ENCODE measurements at regions not wholly inside any gene's neighbourhood (a gene's known extent, or its start where the extent isn't known, plus 50 kb on each side); places are given as distances from the start of the nearest gene placed in this dataset.

- Histone ChIP-seq H3K36me3 (no peaks in the 10 kb centered on the region), H3K9me3 (no peaks in the 10 kb centered on the region), H3K4me1 (no peaks in the 10 kb centered on the region), H3K4me3 (no peak overlapping the region), H3K27me3 (no peaks in the 10 kb centered on the region), H3K27ac (no peak overlapping the region)
- TF ChIP-seq, protein P1, sequence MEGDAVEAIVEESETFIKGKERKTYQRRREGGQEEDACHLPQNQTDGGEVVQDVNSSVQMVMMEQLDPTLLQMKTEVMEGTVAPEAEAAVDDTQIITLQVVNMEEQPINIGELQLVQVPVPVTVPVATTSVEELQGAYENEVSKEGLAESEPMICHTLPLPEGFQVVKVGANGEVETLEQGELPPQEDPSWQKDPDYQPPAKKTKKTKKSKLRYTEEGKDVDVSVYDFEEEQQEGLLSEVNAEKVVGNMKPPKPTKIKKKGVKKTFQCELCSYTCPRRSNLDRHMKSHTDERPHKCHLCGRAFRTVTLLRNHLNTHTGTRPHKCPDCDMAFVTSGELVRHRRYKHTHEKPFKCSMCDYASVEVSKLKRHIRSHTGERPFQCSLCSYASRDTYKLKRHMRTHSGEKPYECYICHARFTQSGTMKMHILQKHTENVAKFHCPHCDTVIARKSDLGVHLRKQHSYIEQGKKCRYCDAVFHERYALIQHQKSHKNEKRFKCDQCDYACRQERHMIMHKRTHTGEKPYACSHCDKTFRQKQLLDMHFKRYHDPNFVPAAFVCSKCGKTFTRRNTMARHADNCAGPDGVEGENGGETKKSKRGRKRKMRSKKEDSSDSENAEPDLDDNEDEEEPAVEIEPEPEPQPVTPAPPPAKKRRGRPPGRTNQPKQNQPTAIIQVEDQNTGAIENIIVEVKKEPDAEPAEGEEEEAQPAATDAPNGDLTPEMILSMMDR (IDR thresholded peaks at IDR 0.05): no peak
- DNase-seq (no peak), ATAC-seq (no peak)
- intact Hi-C loops (cut with DNase I): no loop called here
Observed at GRCh38 chr6:164013480-164014208, 599.1 kb downstream of the QKI start.

- no peak for DNase-seq
- H3K36me3 ChIP-seq: no peaks in the 10 kb centered on the region
- H3K27ac ChIP-seq: no peak overlapping the region
- no peaks in the 10 kb centered on the region for H3K9me3 ChIP-seq
- TF ChIP-seq, protein P1 (IDR thresholded peaks at IDR 0.05): no peak
- intact Hi-C loops (cut with DNase I): no loop called here
- H3K4me3 ChIP-seq: no peak overlapping the region
- H3K4me1 ChIP-seq: no peaks in the 10 kb centered on the region
- no peak for ATAC-seq
- H3K27me3 ChIP-seq: no peaks in the 10 kb centered on the region
Observed at GRCh38 chr6:164011321-164011720, 596.8 kb downstream of the QKI start.

- no peak overlapping the region for H3K27ac ChIP-seq
Observed at GRCh38 chr6:164010441-164011103, 596.1 kb downstream of the QKI start.

GRCh38 chr6:164008902-164009301 is 594.4 kb downstream of the QKI start:
- H3K27me3 ChIP-seq: no peaks in the 10 kb centered on the region
- no peaks in the 10 kb centered on the region for H3K36me3 ChIP-seq
- TF ChIP-seq, protein P1 (IDR thresholded peaks at IDR 0.05): no peak
- H3K4me1 ChIP-seq: no peaks in the 10 kb centered on the region
- H3K27ac ChIP-seq: no peak overlapping the region
- no peaks in the 10 kb centered on the region for H3K9me3 ChIP-seq
- H3K4me3 ChIP-seq: no peak overlapping the region
- no peak for DNase-seq
- intact Hi-C loops (cut with DNase I): no loop called here
- no peak for ATAC-seq

More at GRCh38 chr6:164010441-164011103, 596.1 kb downstream of the QKI start:
- DNase-seq: no peak
- Histone ChIP-seq H3K9me3 (no peaks in the 10 kb centered on the region), H3K27me3 (no peaks in the 10 kb centered on the region), H3K36me3 (no peaks in the 10 kb centered on the region), H3K4me1 (no peaks in the 10 kb centered on the region), H3K4me3 (no peak overlapping the region)
- TF ChIP-seq, protein P1 (IDR thresholded peaks at IDR 0.05): no peak
- intact Hi-C loops (cut with DNase I): no loop called here
- no peak for ATAC-seq

DNA sequence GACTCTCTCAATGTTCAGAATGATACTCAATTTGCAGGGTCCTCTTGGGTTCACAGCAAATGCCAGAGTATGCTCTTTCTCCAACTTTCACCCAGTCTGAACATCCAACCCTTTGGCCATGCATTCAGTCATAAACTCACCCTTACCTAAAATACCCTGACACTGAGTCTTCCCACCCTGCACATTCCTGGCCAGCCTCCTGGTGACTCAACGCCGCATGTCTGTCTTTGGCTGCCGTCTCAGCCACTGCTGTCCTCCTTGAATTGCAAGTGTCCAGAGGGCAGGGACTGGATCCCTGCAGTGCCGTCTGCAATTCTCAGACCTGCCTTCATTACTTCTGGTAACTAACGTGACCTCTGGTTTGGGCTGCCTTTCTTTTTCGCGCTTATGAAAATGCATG is 593.4 kb downstream of the QKI start:
- H3K36me3 ChIP-seq: no peaks in the 10 kb centered on the region
- no peak overlapping the region for H3K4me3 ChIP-seq
- H3K9me3 ChIP-seq: no peaks in the 10 kb centered on the region
- no peak for ATAC-seq
- no peak overlapping the region for H3K27ac ChIP-seq
- no peaks in the 10 kb centered on the region for H3K27me3 ChIP-seq
- H3K4me1 ChIP-seq: no peaks in the 10 kb centered on the region
- intact Hi-C loops (cut with DNase I): no loop called here
- DNase-seq: no peak
- TF ChIP-seq, protein P1 (IDR thresholded peaks at IDR 0.05): no peak
